ENCODE measurements at regions not wholly inside any gene's neighbourhood (a gene's known extent, or its start where the extent isn't known, plus 50 kb on each side); places are given as distances from the start of the nearest gene placed in this dataset.

GRCh38 chr10:94112321-94112720, 118.6 kb downstream of the PLCE1 start:
- no peak for TF ChIP-seq JUNB (IDR thresholded peaks at IDR 0.05; ENCODE audit: unreplicated experiment)
- TF ChIP-seq CTCF (conservative IDR thresholded peaks at IDR 0.05; ENCODE audit: low read depth in 2 of 2) = no peak
- TF ChIP-seq POLR2AphosphoS5 (IDR thresholded peaks at IDR 0.05; ENCODE audit: low read depth) = no peak
- TF ChIP-seq REST (IDR thresholded peaks at IDR 0.05; ENCODE audit: unreplicated experiment) = no peak
- TF ChIP-seq ZNF462 (CRISPR knock-in tag; IDR thresholded peaks at IDR 0.05) = no peak

Measured in GM23338 (cell line).